NCI-H446 treated with DMSO at 0.1 percent for 48 hours (cell line): ENCODE measurements at regions not wholly inside any gene's neighbourhood (a gene's known extent, or its start where the extent isn't known, plus 50 kb on each side); places are given as distances from the start of the nearest gene placed in this dataset.

Experiments
- DNase-seq: peaks from one replicate; lab custom pipeline; 2025; lab: John Stamatoyannopoulos, UW

DNA sequence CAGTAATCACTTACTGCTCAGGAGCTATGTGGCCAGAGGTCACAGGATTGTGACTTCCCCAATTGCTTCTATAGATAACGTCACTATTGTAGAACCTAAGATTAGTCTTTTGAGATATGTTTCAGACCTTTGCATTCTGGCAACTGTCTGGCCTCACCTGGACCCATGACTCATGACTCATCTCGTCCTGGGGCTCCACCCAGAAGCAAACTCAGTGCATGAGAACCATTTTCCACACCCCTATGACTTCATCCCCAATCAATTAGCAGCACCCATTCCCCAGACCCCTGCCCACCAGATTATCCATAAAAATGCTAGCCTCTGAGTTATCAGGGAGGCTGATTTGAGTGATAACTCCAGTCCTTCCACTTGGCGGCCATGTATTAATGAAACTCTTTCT lies 186.9 kb downstream of the EMP1 start:
- DNase-seq: no peak

GRCh38 chr12:13380297-13380696 lies 183.8 kb downstream of the EMP1 start:
- DNase-seq: no peak

GRCh38 chr12:13379531-13380188 lies 183.1 kb downstream of the EMP1 start:
- DNase-seq: no peak

- DNase-seq: no peak
These were observed 181.2 kb downstream of the EMP1 start for GRCh38 chr12:13377698-13378097.

DNA sequence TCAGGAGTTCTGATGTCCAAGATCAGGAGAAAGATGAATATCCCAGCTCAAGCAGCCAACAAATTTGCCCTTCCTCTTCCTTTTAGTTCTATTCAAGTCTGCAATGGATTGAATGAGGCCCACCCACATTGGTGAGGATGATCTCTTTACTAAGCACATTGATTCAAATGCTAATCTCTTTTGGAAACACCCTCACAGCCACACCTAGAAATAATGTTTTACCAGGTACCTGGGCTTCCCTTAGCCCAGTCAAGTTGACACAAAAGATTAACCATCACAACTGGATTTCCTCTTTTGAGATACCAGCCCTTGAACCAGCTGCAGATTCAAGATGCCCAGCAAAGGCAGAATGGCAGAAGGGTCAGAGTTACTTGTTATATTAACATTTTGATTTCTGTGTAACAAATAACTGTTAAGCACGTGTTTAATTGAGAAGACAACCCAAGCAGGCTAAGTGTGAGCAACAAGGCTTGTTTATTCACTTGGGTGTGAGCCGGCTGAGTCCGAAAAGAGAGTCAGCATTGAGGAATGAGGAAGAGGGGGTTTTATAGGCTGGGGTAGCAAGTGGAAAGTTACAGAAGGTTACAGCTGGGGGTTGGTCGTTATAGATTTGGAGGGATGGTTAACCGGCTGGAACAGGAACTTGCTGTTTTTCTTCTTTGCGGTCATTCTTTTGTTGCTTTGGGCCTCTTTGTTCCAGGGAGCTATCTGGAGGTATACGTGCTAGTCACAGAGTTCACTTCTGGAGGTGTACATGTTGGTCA lies 180.3 kb downstream of the EMP1 start:
- no peak for DNase-seq

- DNase-seq: peak; percentile 49
These were observed 179.2 kb downstream of the EMP1 start for GRCh38 chr12:13375583-13376345.

GRCh38 chr12:13374793-13375192 lies 178.3 kb downstream of the EMP1 start:
- DNase-seq: no peak

GRCh38 chr12:13373803-13374202 lies 177.3 kb downstream of the EMP1 start:
- DNase-seq: no peak

DNA sequence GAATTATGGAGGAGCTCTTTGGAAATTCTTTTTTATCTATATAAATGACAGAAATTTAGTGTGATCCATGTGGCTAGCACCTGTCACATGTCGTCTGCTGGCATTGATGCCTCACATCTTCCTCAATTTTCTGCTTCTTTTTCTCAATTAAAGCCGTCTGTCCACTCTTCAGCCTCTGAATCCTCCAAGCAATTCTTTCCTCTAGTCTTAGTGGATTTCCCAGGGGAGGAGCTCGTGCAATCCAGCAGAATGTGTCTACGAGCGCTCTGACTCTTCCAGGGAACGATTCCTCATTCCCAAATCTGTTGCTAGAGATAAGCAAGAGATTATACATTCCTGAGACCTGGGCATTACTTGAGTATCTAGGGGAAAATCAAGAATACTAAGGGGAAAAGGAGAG lies 176.6 kb downstream of the EMP1 start:
- no peak for DNase-seq

GRCh38 chr12:13372386-13372785 lies 175.9 kb downstream of the EMP1 start:
- DNase-seq: no peak

DNA sequence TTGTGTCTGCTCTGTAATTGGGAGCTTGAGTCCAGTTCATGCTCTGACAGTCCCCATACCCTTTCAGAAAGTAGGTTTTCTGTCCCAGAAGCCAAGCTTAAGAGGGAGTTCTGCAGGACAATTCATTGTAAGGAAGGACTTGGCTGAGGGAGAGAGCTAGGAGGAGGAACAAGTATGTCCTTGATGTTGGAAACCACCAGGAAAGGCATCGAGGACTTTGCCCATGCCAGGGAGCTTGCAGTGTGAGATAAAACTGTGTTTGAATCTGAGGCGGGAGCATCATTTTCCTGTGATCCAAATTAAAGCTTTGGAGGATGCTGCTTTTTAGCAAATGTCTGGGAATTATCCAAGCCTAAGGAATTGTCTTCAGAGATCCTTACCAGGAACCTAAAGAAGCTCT lies 175.3 kb downstream of the EMP1 start:
- no peak for DNase-seq

GRCh38 chr12:13371367-13371766 lies 174.8 kb downstream of the EMP1 start:
- DNase-seq: no peak

GRCh38 chr12:13369474-13370056 lies 173.0 kb downstream of the EMP1 start:
- DNase-seq: no peak

DNA sequence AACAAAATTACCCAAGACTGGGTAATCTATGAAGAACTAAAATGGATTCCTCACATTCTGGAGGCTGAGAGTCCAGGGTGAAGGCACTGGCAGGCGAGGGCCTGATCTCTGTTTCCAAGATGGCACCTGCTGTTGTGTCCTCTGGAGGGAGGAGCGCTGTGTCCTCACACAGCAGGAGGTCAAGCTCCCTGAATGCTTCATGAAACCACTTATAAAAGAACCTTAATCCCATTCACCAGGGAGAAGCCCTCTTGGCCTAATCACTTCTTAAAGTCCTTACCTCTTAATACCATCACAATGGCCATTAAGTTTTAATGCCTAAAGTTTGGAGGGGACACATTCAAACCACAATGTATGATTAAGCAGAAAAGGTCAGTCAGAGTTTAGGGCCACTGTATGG lies 172.4 kb downstream of the EMP1 start:
- DNase-seq: no peak

GRCh38 chr12:13368431-13368830 lies 171.9 kb downstream of the EMP1 start:
- DNase-seq: no peak

DNA sequence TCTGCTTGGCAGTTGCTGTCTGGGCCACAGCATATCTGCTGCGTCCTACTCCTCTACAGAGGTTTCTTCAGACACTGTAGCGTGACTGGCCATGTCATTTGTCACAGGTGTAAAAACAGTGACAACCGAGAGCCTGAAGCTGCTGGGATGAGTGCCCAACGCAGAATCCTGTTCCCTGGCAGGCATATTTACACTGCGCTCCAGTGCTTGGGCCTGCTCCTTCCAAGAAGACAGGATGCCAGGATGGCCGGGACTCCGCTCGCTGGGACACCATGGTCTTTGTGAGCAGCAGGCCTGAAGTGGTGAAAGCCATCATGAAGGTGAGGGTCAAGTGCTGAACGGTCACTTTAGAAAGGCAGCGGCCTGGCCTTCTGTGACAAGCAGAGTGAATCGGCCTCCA lies 171.4 kb downstream of the EMP1 start:
- DNase-seq: no peak

DNA sequence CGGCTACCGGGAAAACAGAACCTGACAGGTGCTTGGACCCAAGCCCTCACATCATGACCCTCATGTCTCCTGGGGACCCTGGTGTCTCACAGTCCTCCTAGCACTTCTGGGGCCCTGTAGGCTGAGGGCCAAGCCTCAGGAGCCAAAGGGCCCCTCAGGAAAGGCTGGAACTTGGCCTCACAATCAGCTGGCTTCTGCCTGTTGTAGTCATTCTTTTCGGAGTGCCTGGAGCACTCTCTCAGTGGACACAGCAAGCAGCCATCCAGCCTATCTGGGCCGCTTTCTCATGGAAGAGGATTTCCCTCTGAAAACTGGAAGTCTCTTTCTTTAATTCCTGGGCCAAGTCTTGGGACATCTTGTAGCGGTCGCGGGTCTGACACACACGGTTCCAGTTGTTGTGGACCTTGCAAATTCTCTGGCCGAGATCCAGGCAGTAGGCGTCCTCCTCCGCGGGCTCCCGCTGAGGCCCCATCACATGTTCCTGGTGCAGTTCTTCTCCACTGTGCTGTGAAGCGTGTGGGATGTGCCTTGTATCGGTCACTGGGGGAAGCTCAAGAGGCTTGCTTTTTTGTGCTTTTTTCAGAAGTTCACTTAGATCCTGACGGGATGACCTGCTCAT lies 169.3 kb downstream of the EMP1 start:
- no peak for DNase-seq

GRCh38 chr12:13362260-13362841 lies 165.8 kb downstream of the EMP1 start:
- DNase-seq: peak; percentile 32

DNA sequence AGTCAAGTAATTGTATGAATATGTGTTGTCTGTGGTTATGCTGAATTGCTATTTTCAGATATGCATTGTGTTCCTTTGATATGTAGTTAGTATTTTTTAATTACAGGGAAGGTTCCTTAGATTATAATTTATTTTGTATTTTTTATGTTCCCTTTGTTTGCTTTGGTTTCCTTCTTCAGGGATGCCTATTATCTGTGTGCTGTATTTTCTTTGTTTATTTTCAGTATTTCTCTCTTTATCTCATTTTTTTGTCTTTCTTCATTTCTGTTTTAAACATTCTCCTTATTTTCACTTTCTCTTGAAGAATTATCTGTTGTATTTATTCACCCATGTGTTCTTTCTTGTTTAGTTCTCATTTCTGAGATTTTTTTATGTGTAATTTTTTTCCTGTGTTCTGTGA lies 163.1 kb downstream of the EMP1 start:
- no peak for DNase-seq

DNA sequence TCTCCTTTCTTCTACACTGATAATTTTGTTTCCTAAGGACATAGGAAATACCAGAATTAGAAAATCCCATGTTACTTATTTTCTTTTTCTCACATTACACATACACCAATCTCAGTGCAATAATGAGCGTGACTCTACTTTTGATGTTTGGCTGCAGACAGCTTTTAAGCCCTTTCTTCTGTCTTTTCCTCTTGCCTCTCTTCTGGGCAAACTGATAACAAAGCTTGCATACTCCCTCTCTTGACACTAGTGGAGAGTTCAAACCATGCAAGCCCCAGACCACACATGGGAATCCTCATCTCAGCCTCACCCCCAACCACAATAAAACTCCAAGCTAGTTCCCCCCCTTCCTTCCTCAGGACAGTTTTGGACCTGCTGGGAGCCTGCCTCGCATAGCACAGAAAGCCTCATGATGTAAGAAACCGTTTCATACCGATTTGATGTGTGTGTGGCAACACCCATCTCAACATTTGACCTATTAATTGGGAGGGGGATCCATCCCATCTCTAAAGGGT lies 161.9 kb downstream of the EMP1 start:
- DNase-seq: no peak

DNA sequence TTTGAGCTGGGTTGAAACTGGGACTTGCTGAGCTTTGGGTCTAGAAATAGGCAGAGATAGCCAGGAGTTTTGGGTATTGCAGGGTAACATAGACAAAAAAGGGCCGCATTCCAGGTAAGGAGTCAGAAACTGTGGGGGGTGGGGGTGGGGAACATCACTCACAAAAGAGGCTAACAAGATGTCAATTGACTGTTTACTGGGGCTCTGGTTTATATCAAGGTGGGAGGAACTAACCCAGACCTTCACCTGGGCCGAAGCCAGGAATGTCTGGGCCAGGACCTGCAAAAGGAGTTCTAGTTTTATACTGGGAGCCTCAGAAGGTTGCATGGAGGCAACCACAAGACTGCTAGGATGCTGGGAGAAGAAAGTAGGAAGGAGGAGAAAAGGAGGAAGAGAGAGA lies 154.4 kb downstream of the EMP1 start:
- no peak for DNase-seq

DNA sequence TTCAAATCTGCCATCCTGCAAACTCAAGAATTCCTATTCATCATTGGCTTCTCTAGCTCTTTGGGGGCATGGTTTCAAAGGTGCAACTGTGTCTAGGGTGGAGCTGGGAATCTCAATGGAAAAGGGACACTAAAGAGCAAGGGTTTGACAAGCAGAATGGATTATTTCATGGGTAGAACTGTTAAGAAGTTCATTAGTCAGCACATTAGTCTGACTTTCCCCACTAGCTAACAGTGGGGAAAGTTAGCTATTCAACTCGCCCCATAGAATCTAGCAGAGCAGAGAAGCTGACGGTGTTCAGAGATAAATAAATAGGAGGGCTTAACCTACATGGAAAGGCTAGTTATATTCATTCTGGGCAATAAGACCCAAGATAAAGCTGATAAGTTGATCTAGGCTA lies 153.9 kb downstream of the EMP1 start:
- no peak for DNase-seq
